HEK293 (cell line): ENCODE measurements at regions not wholly inside any gene's neighbourhood (a gene's known extent, or its start where the extent isn't known, plus 50 kb on each side); places are given as distances from the start of the nearest gene placed in this dataset.

ENCODE experiments used
- CTCF ChIA-PET: fragments of 350-600 bp; formaldehyde crosslinking; extraction: SDS; loops from one replicate; lab custom pipeline; 2021; ENCODE audit warnings: antibody characterized with exemption; lab: Yijun Ruan, JAX
- POLR2A ChIA-PET: fragments of 300-600 bp; formaldehyde crosslinking; extraction: SDS; loops from one replicate; lab custom pipeline; 2020; ENCODE audit warnings: antibody characterized with exemption, inconsistent platforms; lab: Yijun Ruan, JAX
- H3K27ac ChIP-seq: fragments of 200-500 bp; sonication (Bioruptor generic); 2 replicates; pipeline ENCODE4 v1.5.1; 2014; ENCODE audit warnings: low read depth, low read length, control low read depth, inconsistent platforms; ENCODE audit errors: extremely low read depth
- H3K36me3 ChIP-seq, 2 experiments: fragments of 200-500 bp in 1 of 2; sonication (Bioruptor generic) in 1 of 2; 1 replicate in 1 of 2; 2 replicates in 1 of 2; pipeline ENCODE4 v1.5.1; 2014 to 2017; ENCODE audit warnings: inconsistent platforms in 2 of 2, low read length in 2 of 2; ENCODE audit not compliant: control insufficient read depth in 2 of 2, insufficient read depth in 1 of 2
- H3K4me1 ChIP-seq: fragments of 200-500 bp; sonication (Bioruptor generic); 2 replicates; pipeline ENCODE4 v1.5.1; 2014; ENCODE audit warnings: mild to moderate bottlenecking, low read length, inconsistent platforms; ENCODE audit not compliant: control insufficient read depth, insufficient read depth
- H3K4me3 ChIP-seq: 2 replicates; pipeline ENCODE4 v1.5.1; 2011; ENCODE audit warnings: low read depth, mild to moderate bottlenecking, control low read depth, low read length, moderate library complexity
- H3K9me3 ChIP-seq: fragments of 200-500 bp; sonication (Bioruptor generic); 2 replicates; pipeline ENCODE4 v1.5.1; 2014; ENCODE audit warnings: low read depth, low read length, inconsistent platforms; ENCODE audit not compliant: control insufficient read depth, insufficient read depth
- HOXA7 ChIP-seq: sonication (generic); formaldehyde crosslinking; IDR thresholded peaks from 2 replicates; pipeline ENCODE4 v1.8.1; 2022; ENCODE audit warnings: missing genetic modification reagents, borderline replicate concordance
- KLF1 ChIP-seq: fragments of 450-650 bp; formaldehyde crosslinking; IDR thresholded peaks from 2 replicates; pipeline ENCODE4 v1.5.1; 2016; ENCODE audit warnings: missing biosample characterization, missing genetic modification characterization
- KLF10 ChIP-seq: fragments of 450-650 bp; IDR thresholded peaks from 2 replicates; pipeline ENCODE4 v1.5.1; 2018; ENCODE audit warnings: missing biosample characterization, mild to moderate bottlenecking, missing genetic modification characterization
- KLF7 ChIP-seq: fragments of 450-650 bp; formaldehyde crosslinking; IDR thresholded peaks from 2 replicates; pipeline ENCODE4 v1.5.1; 2016; ENCODE audit warnings: missing biosample characterization, missing genetic modification characterization, borderline replicate concordance
- ZFP69B ChIP-seq: fragments of 450-650 bp; formaldehyde crosslinking; IDR thresholded peaks from 2 replicates; pipeline ENCODE4 v1.5.1; 2016; ENCODE audit warnings: missing biosample characterization, missing genetic modification characterization
- ZIC2 ChIP-seq: fragments of 450-650 bp; formaldehyde crosslinking; IDR thresholded peaks from 2 replicates; pipeline ENCODE4 v1.5.1; 2016; ENCODE audit warnings: missing biosample characterization, missing genetic modification characterization
- ZNF140 ChIP-seq: fragments of 450-650 bp; formaldehyde crosslinking; IDR thresholded peaks from 2 replicates; pipeline ENCODE4 v1.5.1; 2016; ENCODE audit warnings: missing biosample characterization, missing genetic modification characterization
- ZNF175 ChIP-seq: fragments of 450-650 bp; formaldehyde crosslinking; IDR thresholded peaks from 2 replicates; pipeline ENCODE4 v1.5.1; 2016; ENCODE audit warnings: missing biosample characterization, missing genetic modification characterization
- ZNF2 ChIP-seq: fragments of 450-650 bp; formaldehyde crosslinking; IDR thresholded peaks from 2 replicates; pipeline ENCODE4 v1.5.1; 2016; ENCODE audit warnings: missing biosample characterization, missing genetic modification characterization
- ZNF223 ChIP-seq: fragments of 450-650 bp; formaldehyde crosslinking; IDR thresholded peaks from 2 replicates; pipeline ENCODE4 v1.5.1; 2016; ENCODE audit warnings: missing biosample characterization, missing genetic modification characterization
- ZNF366 ChIP-seq: fragments of 450-650 bp; formaldehyde crosslinking; conservative IDR thresholded peaks from 2 replicates; pipeline ENCODE4 v1.5.1; 2016; ENCODE audit warnings: missing biosample characterization, missing genetic modification characterization
- ZNF394 ChIP-seq: fragments of 450-650 bp; formaldehyde crosslinking; IDR thresholded peaks from 2 replicates; pipeline ENCODE4 v1.5.1; 2016; ENCODE audit warnings: missing biosample characterization, missing genetic modification characterization, mild to moderate bottlenecking, moderate library complexity, borderline replicate concordance
- ZNF621 ChIP-seq: fragments of 450-650 bp; formaldehyde crosslinking; IDR thresholded peaks from 2 replicates; pipeline ENCODE4 v1.5.1; 2017; ENCODE audit warnings: missing biosample characterization, missing genetic modification characterization
- ZNF768 ChIP-seq: fragments of 450-650 bp; formaldehyde crosslinking; IDR thresholded peaks from 2 replicates; pipeline ENCODE4 v1.5.1; 2018; ENCODE audit warnings: missing biosample characterization, mild to moderate bottlenecking, missing genetic modification characterization
- ZNF837 ChIP-seq: fragments of 450-650 bp; formaldehyde crosslinking; IDR thresholded peaks from 2 replicates; pipeline ENCODE4 v1.5.1; 2016; ENCODE audit warnings: missing biosample characterization, missing genetic modification characterization
- TF ChIP-seq, protein P1 (sequence below): fragments of 450-650 bp; formaldehyde crosslinking; IDR thresholded peaks from 2 replicates; pipeline ENCODE4 v1.5.1; 2017; ENCODE audit warnings: missing biosample characterization, missing genetic modification characterization

GRCh38 chr2:128716299-128716721 is 397.6 kb upstream of the HS6ST1 start:
- Histone ChIP-seq H3K4me3 (no peak overlapping the region), H3K27ac (no peak overlapping the region), H3K9me3 (no peaks in the 10 kb centered on the region), H3K4me1 (no peaks in the 10 kb centered on the region), H3K36me3 (no peaks in the 10 kb centered on the region)
- POLR2A ChIA-PET = no interaction called here
- CTCF ChIA-PET = interaction anchor here (1.3 to 1.8 kb wide), 2 partner anchors 9 to 20 kb away, joined by 3 to 8 read pairs; no protein-coding TSS in a partner anchor
- TF ChIP-seq ZNF223 (tag by site-specific recombination) (no peak), KLF10 (no peak), ZFP69B (no peak)

GRCh38 chr2:128717758-128718710 is 399.4 kb upstream of the HS6ST1 start:
- CTCF ChIA-PET = interaction anchor here (1.8 kb wide), 1 partner anchor 18 kb away, joined by 8 read pairs; no protein-coding TSS in a partner anchor
- no peak for TF ChIP-seq KLF7 (tag by site-specific recombination)
- 0 out of 2 replicates have a peak, but pooled peaks have one; percentile 18 for TF ChIP-seq ZIC2 (tag by site-specific recombination)
- TF ChIP-seq, all 188 proteins: peak for 1

DNA sequence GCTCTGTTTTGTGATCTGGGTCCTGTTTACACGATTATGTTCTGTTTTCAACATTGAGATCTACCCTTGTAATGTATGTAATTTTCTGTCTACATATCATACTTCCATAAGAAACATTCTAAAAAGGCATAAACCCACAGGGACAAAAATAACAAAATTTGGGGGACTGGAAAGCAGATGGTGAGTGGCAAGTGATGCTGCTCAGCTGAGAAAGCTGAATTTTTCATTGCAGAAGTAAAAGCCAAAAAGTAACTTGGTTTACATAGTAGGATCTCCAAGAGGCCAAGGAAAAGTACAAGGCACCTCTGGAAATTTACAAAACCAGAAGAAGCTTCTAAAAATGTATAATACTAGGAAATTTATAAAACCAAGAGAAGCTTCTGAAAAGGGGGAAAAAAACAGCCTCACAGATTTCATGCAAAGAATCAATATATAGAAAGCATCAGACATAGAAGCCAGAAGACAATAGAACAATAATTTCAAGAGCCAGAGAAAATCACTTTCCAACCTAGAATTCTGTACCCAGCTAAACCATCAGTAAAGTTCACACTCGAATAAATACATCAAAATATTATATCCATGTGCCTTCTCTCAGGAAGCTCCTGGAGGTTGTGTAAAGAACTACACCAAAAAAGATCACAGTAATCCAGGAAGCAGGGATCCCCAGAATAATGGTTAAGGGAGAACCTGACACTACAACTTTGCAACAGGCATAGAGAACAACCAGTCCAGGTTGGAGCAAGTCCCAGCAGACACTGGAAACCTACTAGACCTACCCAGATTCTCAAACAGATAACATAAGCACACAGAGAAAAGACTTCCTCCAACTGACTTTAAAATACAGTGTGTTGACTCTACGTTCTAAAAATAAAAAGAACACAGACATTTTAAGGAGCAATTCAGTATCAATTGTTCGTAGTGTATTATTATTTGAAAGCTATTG is 401.7 kb upstream of the HS6ST1 start:
- ChIA-PET POLR2A (no interaction called here), CTCF (interaction anchor here (0.7 kb wide), 1 partner anchor 535 kb away, joined by 3 read pairs; no protein-coding TSS in a partner anchor)
- Histone ChIP-seq H3K9me3 (no peaks in the 10 kb centered on the region), H3K4me1 (no peaks in the 10 kb centered on the region), H3K4me3 (no peak overlapping the region), H3K36me3 (no peaks in the 10 kb centered on the region), H3K27ac (no peak overlapping the region)
- no peak for TF ChIP-seq ZNF366

More at GRCh38 chr2:128717758-128718710, 399.4 kb upstream of the HS6ST1 start:
- no peak overlapping the region for H3K27ac ChIP-seq
- H3K9me3 ChIP-seq = no peaks in the 10 kb centered on the region
- no peaks in the 10 kb centered on the region for H3K4me1 ChIP-seq
- no peaks in the 10 kb centered on the region for H3K36me3 ChIP-seq
- POLR2A ChIA-PET = no interaction called here
- H3K4me3 ChIP-seq = no peak overlapping the region

- TF ChIP-seq ZNF837 (no peak), ZNF140 (tag by site-specific recombination) (no peak), ZNF768 (tag by site-specific recombination) (no peak), ZNF175 (tag by site-specific recombination) (no peak), ZNF2 (tag by site-specific recombination) (no peak), KLF1 (tag by site-specific recombination) (no peak), ZNF394 (no peak), HOXA7 (CRISPR knock-in tag) (no peak), ZNF621 (tag by site-specific recombination) (no peak)
- TF ChIP-seq, protein P1, sequence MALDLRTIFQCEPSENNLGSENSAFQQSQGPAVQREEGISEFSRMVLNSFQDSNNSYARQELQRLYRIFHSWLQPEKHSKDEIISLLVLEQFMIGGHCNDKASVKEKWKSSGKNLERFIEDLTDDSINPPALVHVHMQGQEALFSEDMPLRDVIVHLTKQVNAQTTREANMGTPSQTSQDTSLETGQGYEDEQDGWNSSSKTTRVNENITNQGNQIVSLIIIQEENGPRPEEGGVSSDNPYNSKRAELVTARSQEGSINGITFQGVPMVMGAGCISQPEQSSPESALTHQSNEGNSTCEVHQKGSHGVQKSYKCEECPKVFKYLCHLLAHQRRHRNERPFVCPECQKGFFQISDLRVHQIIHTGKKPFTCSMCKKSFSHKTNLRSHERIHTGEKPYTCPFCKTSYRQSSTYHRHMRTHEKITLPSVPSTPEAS (tag by site-specific recombination) = no peak
- ChIA-PET POLR2A (no interaction called here), CTCF (no interaction called here)
- no peak overlapping the region for H3K4me3 ChIP-seq
- H3K36me3 ChIP-seq = no peaks in the 10 kb centered on the region
- H3K4me1 ChIP-seq = no peaks in the 10 kb centered on the region
- H3K27ac ChIP-seq = no peak overlapping the region
- no peaks in the 10 kb centered on the region for H3K9me3 ChIP-seq
Measured at GRCh38 chr2:128721096-128721495, 402.4 kb upstream of the HS6ST1 start.
